Cardiac fibroblast (primary cell): ENCODE measurements at regions not wholly inside any gene's neighbourhood (a gene's known extent, or its start where the extent isn't known, plus 50 kb on each side); places are given as distances from the start of the nearest gene placed in this dataset.

Source experiments
- DNase-seq, 2 donors: peaks; one replicate each; pipeline versions ENCODE4 v3.0.0 to v3.0.0-alpha.2; 2010; ENCODE audit warnings: low read depth in 2 of 2
- H3K4me3 ChIP-seq, 2 donors: replicated peaks in 1 of 2; 1 replicate in 1 of 2; 2 replicates in 1 of 2; pipeline ENCODE4 v1.5.1; 2011; ENCODE audit warnings: low read depth in 2 of 2, low read length in 2 of 2, mild to moderate bottlenecking in 2 of 2, moderate library complexity in 1 of 2
- CTCF ChIP-seq: IDR thresholded peaks from one replicate; pipeline ENCODE4 v1.5.1; 2011; ENCODE audit warnings: low read depth, mild to moderate bottlenecking, low read length, inconsistent platforms

- no peak overlapping the region for H3K4me3 ChIP-seq
- no peak for TF ChIP-seq CTCF
Observed at GRCh38 chr1:29823561-29823960, 587.2 kb downstream of the PTPRU start.

GRCh38 chr1:29821605-29822004 is 585.3 kb downstream of the PTPRU start:
- TF ChIP-seq CTCF = no peak
- no peak overlapping the region for H3K4me3 ChIP-seq
- no peak for DNase-seq

More at GRCh38 chr1:29823561-29823960, 587.2 kb downstream of the PTPRU start:
- no peak for DNase-seq

- TF ChIP-seq CTCF = no peak
Observed at GRCh38 chr1:29820401-29820800, 584.1 kb downstream of the PTPRU start.

GRCh38 chr1:29812408-29813135 is 576.2 kb downstream of the PTPRU start:
- no peak overlapping the region for H3K4me3 ChIP-seq
- DNase-seq = no peak
- no peak for TF ChIP-seq CTCF

More at GRCh38 chr1:29820401-29820800, 584.1 kb downstream of the PTPRU start:
- no peak overlapping the region for H3K4me3 ChIP-seq
- DNase-seq = no peak

GRCh38 chr1:29811727-29812407 is 575.5 kb downstream of the PTPRU start:
- TF ChIP-seq CTCF = no peak
- DNase-seq = no peak
- no peak overlapping the region for H3K4me3 ChIP-seq

- no peak overlapping the region for H3K4me3 ChIP-seq
- no peak for DNase-seq
- no peak for TF ChIP-seq CTCF
Observed at GRCh38 chr1:29811247-29811646, 574.9 kb downstream of the PTPRU start.
